NCI-H446 treated with DMSO at 0.1 percent for 48 hours (cell line): ENCODE measurements at regions not wholly inside any gene's neighbourhood (a gene's known extent, or its start where the extent isn't known, plus 50 kb on each side); places are given as distances from the start of the nearest gene placed in this dataset.
"Not testable (repeated sequence)": the region's sequence is repeated elsewhere in the genome, so short reads cannot be mapped to it uniquely, and the experiment has no call there.

Experiments used
- DNase-seq: peaks from one replicate; lab custom pipeline; 2025; lab: John Stamatoyannopoulos, UW

DNA sequence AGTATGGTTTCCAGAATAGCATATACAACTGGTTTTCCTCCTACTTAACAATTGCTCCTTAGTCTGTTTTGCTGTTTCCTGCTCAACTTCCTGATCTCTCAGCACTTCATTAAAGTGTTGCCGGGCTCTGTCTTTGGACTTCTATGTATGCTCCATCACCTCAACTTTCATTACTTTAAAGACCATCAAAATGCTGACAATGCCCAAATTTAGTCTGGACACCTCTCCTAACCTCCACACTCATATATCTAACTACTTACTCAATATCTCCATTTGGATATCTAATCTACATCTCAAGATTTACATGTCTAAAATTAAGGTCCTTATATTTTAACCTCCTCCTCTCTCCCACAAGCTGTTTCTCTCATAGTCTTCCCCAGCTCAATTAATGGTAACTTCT, 54.4 kb upstream of the LGR5 start:
- DNase-seq, result no peak

DNA sequence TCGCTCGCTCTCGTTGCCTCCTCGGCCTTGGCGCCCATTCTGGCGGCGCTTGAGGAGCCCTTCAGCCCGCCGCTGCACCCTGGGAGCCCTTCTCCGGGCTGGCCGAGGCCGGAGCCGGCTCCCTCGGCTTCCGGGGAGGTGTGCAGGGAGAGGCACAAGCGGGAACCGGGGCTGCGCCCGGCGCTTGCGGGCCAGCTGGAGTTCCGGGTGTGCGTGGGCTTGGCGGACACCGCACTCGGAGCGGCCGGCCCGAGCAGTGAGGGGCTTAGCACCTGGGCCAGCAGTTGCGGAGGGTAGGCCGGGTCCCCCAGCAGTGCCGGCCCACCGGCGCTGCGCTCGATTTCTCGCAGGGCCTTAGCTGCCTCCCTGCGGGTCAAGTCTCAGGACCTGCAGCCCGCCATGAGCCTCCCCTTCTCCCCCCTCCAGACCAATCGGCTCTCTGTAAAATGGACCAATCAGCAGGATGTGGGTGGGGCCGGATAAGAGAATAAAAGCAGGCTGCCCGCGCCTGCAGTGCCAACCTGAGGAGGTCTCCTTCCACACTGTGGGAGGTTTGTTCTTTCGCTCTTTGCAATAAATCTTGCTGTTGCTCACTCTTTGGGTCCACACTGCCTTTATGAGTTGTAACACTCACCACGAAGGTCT, 62.8 kb upstream of the LGR5 start:
- DNase-seq, result not testable (repeated sequence)

DNA sequence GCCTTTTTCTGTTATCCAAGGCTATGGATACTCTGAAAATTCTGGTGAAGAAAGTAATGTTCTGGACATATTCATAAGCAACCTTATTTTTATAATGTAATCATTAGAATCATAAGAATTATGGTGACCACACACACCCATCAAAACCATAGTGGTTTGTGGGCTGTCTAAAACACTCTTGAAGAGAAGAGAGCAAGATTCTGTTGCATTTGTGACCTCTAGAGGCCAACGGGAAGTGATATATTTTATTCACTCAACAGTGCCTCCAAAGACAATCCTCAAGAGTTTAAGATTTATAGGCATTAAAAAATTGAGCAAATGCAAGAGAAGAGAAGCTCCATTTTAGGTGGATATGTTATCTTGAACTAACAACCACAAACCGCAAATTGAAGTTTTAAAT, 68.5 kb upstream of the LGR5 start:
- no peak for DNase-seq

- no peak for DNase-seq
Measured at GRCh38 chr12:71360013-71360412, 79.6 kb upstream of the LGR5 start.

- no peak for DNase-seq
Measured at GRCh38 chr12:71356569-71356968, 83.0 kb upstream of the LGR5 start.

GRCh38 chr12:71354871-71355270, 84.7 kb upstream of the LGR5 start:
- DNase-seq, result no peak

- no peak for DNase-seq
Measured at GRCh38 chr12:71353607-71354006, 86.0 kb upstream of the LGR5 start.

DNA sequence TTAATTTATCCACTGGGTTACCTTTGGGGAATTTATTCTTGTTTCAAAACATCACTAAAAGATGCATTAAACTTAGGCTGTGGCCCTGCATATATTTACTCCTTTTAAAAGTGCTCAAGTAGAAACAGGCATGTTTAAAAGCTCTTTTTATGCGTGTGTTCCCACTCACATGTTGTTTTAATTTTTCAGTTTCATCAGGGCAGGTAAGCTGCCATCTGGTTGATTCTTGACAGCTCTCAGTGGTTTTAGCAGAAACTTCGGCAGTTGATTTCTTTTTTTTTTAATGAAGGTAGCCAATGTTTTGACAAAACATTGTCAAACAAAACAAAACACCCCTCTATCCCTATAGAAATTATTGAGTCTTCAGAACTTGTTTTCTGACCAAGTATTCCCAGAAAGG, 89.6 kb upstream of the LGR5 start:
- no peak for DNase-seq

DNA sequence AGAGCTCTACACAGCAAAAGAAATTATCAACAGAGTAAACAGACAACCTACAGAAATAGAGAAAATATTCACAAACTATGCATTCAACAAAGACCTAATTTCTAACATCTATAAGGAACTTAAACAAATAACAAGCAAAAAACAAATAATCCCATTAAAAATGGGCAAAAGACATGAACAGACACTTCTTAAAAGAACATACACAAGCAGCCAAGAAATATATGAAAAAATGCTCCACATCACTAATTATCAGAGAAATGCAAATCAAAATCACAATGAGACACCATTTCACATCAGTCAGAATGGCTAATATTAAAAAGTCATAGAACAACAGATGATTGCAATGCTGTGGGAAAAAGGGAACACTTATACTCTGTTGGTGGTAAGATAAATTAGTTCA, 100.7 kb upstream of the LGR5 start:
- DNase-seq, result no peak

DNA sequence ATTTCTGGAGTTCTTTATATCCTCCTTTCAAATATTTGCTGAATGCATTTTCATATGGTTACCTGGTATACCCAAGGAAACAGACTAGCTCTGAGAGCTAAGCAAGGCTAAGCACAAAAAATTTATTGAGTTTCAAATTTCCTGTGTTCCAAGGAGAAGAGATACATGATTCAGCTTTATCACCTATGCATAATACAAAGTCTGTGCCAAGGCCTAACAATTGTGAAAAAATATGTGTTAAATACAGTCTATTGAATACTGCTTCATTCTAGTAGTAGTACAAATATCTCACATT, 103.7 kb upstream of the LGR5 start:
- no peak for DNase-seq

- DNase-seq, result no peak
Measured at GRCh38 chr12:71335151-71335962, 104.2 kb upstream of the LGR5 start.

GRCh38 chr12:71333418-71333817, 106.2 kb upstream of the LGR5 start:
- no peak for DNase-seq

- no peak for DNase-seq
Measured at GRCh38 chr12:71329956-71330355, 109.6 kb upstream of the LGR5 start.

DNA sequence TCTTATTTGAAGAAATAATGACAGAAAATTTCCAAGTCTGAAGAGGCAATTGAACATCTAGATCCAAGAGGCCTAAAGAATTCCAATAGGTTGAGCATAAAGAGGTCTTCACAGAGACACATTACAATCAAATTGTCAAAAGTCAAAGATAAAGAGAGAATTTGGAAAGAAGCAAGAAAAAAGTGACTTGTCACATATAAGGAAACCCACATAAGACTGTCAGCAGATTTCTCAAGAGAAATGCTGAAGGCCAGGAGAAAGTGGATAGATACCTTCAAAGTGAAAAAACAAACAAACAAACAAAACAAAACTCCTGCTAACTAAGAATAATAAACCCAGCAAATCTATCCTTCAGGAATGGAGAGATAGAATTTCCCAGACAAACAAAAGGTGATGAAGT, 118.1 kb upstream of the LGR5 start:
- no peak for DNase-seq

- no peak for DNase-seq
Measured at GRCh38 chr12:71321130-71321529, 118.5 kb upstream of the LGR5 start.

- DNase-seq, result peak; percentile 35
Measured at GRCh38 chr12:71315328-71315985, 124.1 kb upstream of the LGR5 start.

DNA sequence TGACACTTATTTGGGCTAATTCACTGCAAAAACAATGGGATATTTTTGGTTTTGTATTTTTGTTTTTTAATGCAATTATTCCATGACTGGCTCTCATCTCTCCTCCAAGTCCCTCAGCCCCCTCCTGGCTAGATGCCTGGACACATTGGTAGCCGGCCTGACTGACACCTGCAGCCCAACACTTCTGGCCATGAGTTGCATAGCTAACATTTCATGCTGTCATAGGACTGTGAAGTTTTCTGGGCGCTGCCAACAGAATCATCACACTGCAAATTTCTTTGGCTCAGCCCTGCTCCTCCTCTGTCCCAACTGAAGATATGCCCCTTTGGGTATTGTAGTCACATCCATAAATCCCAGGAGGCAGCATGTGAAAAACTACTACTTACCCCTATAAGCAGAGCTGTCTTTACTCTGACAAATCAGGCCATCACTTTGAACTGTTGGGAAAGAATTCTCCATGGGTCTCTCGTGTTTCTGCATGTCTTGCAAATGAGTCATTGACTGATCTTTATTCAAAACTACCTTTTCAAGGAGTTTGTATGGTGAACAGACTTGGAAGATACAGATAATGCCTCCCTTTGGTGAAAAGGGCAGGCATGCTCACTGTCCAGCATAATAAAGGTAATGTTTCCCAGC, 126.7 kb upstream of the LGR5 start:
- DNase-seq, result peak; percentile 29

GRCh38 chr12:71311611-71312010, 128.0 kb upstream of the LGR5 start:
- not testable (repeated sequence) for DNase-seq

GRCh38 chr12:71306808-71307207, 132.8 kb upstream of the LGR5 start:
- DNase-seq, result no peak

GRCh38 chr12:71304306-71304705, 135.3 kb upstream of the LGR5 start:
- DNase-seq, result no peak

DNA sequence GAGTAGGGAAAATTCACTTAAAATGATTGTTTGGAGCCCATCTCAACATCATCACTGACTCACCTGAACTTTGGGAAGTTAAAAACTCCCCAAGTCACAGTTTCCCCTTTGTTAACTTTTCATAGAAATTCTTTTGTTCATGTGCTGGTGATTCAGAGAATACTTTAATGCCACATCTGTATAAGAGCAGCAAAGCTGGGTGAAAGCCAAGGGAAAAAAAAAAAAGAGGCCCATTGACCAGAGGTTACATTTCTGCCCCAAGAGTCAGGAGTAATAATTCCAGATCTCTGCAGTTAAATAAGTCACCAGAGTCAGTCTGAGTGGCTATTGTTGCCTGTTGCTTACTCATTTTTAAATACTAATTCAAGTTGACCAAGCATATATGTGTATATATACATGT, 136.4 kb upstream of the LGR5 start:
- DNase-seq, result no peak

DNA sequence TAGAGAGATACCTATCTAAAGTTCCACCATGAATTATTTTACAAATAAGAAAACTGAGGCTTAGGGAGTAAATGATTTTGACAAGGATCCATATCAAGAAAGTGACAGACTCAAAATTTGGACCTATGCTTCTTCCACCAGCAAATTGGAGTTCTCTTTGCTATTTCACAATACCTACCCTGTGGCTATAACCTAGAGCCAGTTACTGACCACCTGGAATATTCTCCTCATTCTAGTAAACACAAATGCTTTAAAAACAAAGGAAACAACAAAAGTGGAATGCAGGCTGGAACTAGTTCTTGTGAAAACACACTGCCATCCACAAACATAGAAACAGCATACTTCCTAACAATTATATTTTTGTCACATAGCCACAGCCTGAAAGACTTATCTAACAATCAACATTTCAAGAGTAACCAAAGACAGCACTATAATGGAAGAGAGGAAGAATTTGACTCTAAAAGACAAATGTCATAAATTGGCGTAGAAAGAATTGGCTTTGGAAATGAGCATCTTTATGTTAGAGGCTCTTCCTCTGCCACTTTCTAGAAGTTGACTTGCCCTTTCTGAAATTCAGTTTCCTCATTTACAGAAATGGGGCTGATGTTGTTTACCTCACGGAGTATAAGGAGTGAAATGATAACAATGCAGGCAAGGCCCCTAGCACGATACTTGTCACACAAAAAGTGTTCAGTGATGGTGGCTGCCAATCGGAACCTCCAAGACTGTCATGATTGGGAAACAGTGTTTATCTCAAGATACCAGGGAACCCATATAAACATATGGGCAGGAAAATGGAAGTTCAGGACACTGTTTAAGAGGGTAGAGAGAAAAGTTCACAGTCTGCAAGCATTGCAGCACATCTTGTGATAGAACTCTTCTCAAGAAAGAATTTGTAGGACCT, 138.6 kb upstream of the LGR5 start:
- DNase-seq, result no peak
